ENCODE measurements at regions not wholly inside any gene's neighbourhood (a gene's known extent, or its start where the extent isn't known, plus 50 kb on each side); places are given as distances from the start of the nearest gene placed in this dataset.

GRCh38 chr1:239308701-239309333 is 77.6 kb upstream of the CHRM3 start:
- TF ChIP-seq ARNTL (CRISPR knock-in tag; IDR thresholded peaks at IDR 0.05; ENCODE audit: borderline replicate concordance, low read depth) (no peak), ZNF565 (CRISPR knock-in tag; conservative IDR thresholded peaks at IDR 0.05; ENCODE audit: low read depth) (no peak), TCF4 (CRISPR knock-in tag; IDR thresholded peaks at IDR 0.05; ENCODE audit: borderline replicate concordance) (no peak), CREB5 (CRISPR knock-in tag; IDR thresholded peaks at IDR 0.05; ENCODE audit: low read depth) (no peak), SNAI2 (CRISPR knock-in tag; IDR thresholded peaks at IDR 0.05) (no peak)
- TF ChIP-seq, protein P1, sequence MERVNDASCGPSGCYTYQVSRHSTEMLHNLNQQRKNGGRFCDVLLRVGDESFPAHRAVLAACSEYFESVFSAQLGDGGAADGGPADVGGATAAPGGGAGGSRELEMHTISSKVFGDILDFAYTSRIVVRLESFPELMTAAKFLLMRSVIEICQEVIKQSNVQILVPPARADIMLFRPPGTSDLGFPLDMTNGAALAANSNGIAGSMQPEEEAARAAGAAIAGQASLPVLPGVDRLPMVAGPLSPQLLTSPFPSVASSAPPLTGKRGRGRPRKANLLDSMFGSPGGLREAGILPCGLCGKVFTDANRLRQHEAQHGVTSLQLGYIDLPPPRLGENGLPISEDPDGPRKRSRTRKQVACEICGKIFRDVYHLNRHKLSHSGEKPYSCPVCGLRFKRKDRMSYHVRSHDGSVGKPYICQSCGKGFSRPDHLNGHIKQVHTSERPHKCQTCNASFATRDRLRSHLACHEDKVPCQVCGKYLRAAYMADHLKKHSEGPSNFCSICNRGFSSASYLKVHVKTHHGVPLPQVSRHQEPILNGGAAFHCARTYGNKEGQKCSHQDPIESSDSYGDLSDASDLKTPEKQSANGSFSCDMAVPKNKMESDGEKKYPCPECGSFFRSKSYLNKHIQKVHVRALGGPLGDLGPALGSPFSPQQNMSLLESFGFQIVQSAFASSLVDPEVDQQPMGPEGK (CRISPR knock-in tag; IDR thresholded peaks at IDR 0.05; ENCODE audit: borderline replicate concordance): no peak

Measured in SK-N-SH treated with all-trans-retinoic acid at 6 μM for 48 hours (cell line).